C1 segment of cervical spinal cord (tissue), 14 donors: ENCODE measurements at regions not wholly inside any gene's neighbourhood (a gene's known extent, or its start where the extent isn't known, plus 50 kb on each side); places are given as distances from the start of the nearest gene placed in this dataset.
"Not testable (repeated sequence)": the region's sequence is repeated elsewhere in the genome, so short reads cannot be mapped to it uniquely, and the experiment has no call there.

Experiments
- DNase-seq, 14 donors: peaks; one replicate each; lab custom pipeline; 2025; lab: John Stamatoyannopoulos, UW

DNA sequence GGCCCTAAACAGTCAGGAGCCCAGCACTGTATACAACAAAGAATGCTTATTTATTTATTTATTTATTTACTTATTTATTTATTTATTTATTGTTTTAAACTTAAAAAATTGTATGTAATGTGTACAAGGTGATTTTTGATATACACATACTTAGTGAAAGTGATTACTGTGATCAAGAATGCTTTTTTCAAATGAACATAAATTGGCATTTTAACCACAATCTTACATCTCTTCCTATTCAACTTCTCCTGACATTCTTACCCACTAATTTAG is 776.6 kb downstream of the TSN start:
- DNase-seq = no peak

DNA sequence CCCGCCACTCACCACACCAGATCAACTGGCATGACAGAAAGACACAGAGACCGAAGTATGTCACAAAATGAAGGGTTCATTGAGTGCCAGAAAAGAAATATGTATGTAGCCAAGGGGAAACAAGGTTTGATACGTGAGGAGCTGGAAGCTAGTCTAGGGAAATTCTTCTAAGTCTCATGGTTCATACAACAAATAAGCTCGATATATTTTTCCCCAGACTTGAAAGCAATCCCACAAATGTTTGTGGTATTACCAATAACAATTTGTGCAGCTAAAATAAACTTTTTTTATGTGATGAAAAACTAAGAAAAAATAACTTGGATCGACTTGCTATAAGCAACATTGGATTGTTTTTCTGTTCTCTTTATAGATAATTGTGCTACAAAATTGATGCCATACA is 777.0 kb downstream of the TSN start:
- DNase-seq = no peak

DNA sequence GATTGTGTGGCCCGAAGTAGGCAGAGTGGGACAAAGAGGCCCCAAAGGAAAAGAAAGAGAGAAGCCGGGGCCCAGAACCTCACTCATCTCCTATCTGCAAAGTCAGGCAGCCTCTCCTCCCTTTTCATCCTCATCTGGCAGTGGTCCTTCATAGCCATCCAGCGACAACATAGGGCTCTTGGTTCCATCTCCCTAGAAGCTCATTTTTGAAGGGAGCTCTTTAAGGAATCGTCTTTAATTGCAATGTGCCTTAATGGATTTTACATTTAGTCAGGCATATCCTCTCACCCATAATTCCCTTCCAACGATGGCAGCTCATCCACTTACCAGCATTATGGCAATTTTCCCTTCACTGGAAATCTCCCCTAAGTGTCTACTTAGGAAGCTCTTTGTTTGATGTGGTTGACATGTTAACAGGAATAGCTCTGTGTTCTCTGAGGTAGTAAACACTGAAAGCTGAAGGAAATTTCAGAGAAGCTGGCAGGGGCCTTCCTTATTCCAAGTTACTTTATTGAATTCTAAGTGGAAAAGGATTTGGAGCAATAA is 780.6 kb downstream of the TSN start:
- DNase-seq = no peak

DNA sequence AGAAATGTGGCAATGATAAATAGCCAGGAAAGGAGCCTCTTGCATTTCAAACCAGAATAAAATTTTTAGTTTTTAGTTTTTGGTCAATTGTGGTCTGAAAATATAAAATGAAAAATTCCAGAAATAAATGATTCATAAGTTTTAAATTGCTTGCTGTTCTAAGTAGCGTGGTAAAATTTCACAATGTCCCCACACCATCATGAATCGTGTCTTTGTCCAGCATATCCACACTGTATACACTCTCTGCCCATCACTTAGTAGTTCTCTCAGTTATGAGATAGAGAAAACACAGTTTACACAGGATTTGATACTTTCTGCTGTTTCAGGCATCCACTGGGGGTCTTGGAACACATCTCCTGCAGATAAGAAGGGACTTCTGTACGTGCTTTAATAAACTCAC is 783.9 kb downstream of the TSN start:
- no peak for DNase-seq

DNA sequence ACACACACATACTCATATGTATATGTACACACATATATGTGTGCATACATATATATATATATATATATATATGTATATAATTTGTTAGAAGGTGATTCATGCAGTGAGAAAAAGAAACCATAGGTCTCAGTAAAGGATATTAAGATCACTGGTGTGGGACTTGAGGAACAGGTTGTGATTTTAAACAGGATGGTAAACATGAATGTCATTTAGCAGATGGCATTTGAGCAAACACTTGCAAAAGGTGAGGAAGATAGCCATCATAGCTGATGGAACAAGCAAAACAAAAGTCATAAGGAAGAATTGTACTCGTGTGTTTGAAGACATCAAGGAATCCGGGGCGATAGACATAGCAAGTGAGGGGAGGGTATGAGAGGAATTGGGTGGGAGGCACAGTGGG is 784.5 kb downstream of the TSN start:
- DNase-seq = no peak

DNA sequence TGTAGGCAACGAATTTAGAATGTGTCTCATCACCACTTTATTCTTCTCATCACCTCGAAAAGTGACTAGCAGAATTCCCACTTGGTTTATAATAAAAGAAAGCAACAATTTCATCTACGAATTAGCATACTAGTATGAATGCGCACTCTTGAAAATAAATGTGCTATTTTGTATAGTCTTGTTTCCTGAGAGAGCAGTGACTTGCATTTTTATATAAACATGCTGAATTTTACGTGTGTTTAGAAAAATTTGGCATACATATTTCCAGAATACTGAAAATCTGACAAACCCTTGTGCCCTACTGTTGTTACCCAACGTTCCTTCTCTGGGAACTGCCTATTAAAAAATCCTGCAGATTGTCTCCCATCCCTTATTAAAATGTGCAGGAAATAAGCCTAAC is 786.8 kb downstream of the TSN start:
- DNase-seq = no peak

DNA sequence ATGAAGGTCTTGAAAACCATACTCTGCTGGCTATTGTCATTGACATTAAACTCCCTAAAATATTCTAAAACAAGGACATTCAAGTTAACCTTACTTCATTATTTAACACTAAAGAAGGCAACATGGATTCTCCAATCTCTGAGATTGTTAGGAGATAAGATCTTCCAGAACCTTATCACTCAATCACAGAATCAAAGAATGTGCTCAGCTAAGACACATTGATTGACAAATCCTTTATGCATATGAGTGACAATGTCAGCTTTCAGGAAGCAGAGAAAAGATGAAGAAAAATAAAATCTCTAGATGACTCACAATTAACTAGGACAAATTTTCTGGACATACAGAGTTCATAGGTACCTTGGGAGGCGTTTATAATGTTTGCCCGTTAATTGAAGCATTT is 787.2 kb downstream of the TSN start:
- no peak for DNase-seq

DNA sequence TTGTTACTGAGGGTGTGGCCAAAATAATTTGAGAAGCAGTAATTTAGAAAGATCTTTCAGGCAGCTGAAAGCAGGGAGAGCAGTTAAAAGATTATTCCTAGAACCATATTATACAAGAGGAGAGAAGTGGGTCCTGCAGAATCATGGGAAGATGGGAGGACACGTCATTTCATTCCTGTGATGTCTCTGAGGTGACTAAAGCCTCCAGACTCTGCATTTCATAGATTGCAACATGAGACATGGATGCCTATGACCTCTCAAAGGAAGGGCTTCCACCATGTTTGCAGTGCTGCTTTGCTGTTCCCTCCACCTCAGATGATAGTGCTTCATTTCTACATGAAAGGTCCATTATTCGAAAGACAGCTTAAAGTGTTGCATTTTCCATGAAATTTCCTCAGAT is 788.4 kb downstream of the TSN start:
- DNase-seq = no peak

DNA sequence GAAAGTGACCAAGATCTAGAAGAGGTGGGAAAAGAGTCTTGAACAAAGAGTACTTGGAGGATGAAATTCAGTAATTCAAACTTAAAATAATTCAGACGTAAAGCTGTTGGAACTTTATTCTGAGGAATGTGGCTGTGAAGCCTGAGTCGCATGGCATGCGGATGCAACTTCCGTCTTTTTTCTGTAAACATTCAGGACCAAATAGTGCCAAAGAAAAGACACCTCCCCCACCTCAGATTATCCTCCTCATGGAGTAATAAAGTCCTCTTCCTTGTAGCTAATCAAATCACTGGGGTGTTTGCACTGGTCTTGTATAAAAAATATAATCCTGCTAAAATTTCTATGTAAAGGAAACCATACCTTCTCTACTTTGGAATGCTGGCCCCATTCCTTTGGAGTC is 790.4 kb downstream of the TSN start:
- no peak for DNase-seq

DNA sequence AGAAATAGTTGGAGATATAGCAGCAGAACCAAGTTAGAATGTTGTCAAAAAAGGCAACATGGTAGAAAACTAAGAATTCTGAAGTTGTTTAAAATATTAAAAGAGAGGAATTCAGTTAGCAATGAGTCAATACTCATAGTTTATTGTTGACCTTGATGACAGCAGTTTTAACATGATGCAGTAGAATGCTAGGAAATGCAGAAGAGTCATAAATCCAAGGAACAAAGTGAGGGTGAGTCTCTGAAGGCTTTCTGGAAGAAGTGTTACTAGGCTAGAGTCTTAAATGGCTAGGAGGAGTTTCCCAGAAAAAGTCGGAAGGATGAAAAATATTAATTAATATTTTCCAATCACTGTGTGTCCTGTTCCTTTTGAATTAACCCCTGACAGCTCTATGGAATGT is 807.3 kb downstream of the TSN start:
- no peak for DNase-seq

DNA sequence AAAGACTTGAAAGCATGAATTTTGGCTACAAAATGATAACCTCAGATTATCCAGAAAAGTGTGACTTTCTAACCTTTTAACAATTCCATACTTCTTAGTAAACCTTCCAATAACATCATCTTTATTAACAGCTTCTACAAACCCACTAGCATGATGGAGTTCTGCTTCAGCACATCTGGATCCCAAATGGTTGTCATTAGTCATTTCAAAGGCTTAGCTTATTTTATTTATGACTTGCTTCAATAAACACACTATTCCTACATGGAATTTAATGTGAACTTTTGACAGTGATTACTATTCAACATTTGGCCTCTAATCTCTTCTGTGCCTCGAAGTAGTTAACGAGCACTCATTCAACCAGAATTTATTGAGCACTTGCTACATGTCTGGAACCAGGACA is 808.3 kb downstream of the TSN start:
- DNase-seq = no peak

DNA sequence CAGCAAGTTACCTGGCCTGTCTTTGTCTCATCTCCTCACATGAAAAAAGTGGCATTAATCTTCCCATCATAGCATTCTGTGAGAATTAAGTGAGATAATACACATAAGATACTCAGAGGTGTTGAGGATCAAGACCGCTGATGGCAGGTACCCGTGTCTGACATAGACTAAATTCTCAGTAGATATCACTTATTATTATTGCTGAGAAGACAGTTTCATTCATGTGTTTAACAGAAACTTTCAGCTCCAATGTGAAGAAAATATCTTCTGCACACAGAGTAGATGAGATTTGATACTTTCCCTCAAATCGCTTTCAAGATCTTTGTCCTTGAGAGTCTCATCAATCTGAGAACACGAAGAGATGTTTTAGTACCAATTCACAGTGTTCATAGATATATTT is 809.4 kb downstream of the TSN start:
- DNase-seq = no peak

DNA sequence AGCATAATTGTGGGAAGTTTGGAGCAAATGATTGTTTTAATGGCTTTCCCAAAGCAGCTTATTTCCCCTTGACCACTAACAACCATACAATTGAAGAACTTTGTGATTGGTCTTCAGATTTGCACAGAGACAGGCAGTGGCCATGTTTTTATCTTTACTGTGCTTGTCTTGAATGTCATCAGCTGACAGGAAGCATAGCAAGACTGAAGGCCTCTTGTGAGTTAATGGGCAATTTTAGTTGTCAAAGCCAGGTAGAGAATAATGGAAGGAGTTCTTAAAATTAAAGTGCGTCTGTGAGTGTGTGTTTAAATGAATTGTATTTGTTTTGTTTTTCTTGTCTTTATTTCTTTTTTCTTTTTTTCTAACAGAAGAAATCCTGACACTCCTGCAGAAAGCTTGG is 809.9 kb downstream of the TSN start:
- no peak for DNase-seq

DNA sequence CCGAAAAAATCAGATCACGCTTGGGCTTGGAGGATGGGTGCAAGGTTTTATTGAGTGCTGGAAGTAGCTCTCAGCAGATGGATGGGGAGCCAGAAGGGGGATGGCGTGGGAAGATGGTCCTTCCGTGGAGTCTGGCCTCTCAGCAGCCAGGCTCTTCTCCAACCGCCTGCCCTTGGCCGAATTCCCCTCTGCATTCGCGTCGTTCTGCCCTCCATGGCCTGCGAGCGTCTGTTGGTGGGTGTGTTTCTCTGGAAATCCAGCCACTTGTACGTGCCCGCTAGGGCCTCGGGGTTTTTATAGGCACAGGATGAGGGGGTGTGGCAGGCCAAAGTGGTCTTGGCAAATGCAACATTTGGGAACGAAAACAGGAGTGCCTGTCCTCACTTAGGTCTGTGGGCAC is 815.2 kb downstream of the TSN start:
- no peak for DNase-seq

DNA sequence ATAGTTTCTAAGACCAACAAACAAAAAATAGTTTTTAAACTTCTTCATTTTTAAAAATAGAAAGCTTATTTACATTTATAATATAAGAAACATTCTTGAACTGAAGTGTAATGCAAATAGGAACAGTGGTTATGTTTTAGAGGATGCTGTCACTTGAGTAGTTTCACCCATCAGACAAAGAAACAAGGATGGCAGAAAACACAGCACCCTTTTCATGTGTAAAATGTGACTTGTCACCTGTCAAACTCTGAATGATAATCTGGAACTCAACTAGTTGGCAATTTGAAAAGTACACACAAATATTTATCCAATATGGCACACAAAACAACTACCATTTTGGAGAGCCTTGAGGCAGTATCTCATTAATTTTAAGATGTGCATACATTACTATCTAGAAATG is 816.0 kb downstream of the TSN start:
- DNase-seq = not testable (repeated sequence)

DNA sequence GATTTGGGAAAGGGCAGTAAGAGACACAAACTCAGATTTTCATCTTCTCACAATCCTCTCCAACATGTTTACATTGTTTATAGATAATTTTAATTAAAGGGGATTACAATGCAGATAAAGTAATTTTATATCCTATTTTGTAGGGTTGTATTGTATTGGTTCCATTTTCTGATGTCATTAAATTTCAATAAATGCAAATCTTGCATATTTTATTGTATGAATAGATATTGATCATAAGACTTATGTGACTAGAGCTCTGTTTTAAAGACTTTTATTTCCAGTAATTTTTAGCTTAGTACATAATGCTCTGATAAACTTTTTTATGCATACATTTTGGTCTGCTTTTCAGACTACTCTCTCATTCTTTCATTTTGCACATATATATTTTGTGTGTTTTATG is 819.6 kb downstream of the TSN start:
- no peak for DNase-seq

DNA sequence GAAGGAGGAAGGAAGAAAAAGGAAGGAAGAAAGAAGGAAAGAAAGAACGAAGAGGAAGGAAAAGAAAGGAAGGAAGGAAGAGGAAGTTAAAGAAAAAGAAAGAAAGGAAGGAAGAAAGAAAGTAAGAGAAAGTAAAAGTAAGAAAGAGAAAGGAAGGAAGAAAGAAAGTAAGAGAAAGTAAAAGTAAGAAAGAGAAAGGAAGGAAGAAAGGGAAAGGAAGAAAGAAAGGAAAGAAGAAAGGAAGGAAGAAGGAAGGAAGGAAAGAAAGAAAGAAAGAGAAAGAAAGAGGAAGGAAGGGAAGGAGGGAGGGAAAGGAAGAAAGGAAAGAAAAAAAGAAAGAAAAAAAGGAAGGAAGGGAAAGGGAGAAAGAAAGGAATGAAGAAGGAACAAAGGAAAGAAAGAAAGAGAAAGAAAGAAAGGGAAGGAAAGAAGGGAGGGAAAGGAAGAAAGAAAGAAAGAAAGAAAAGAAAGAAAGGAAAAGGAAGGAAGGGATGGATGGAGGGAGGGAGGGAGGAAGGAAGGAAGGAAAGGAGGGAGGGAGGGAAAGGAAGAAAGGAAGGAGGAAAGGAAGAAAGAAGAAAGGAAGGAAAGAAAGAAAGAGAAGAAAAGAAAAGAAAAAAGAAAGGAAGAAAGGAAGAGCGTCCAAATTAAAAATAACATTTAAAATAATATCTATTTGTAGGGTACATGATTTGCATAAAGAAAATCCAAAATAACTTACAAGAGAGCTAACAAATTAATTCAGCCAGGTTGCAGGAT is 827.9 kb downstream of the TSN start:
- DNase-seq = no peak

DNA sequence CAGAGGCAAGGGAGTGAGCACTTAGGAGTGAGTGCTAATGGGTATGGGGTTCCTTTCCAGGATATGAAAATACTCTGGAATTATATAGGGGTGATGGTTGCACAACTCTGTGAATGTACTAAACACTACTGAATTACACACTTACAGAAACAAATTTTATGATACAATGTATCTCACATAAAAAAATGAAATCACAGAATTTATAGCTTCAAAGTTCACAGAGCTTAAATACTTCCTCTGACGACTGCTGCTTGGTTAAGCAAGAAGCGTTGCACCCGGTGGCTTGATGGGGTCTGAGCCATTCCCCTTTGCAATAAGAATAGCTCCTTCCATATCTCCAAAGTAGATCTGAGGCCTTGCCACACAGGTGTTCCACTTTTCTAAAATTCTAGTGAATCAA is 835.1 kb downstream of the TSN start:
- DNase-seq = no peak

DNA sequence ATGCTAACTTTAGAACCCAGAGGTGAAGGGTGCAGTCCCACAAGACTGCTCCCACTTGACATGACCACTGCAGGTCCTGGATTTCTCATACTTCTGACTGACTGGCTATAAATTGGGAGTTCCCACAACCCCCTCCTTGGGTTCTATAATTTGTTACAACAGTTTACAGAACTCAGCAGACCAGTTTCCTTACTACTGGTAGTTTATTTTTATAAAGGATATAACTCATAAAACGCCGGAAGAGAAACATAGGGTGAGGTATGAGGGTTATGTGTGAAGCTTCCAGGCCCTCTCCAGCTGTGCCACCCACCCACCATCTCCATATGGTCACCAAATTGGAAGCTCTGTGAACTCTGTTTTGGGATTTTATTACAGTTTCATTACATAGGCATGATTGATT is 839.6 kb downstream of the TSN start:
- no peak for DNase-seq

DNA sequence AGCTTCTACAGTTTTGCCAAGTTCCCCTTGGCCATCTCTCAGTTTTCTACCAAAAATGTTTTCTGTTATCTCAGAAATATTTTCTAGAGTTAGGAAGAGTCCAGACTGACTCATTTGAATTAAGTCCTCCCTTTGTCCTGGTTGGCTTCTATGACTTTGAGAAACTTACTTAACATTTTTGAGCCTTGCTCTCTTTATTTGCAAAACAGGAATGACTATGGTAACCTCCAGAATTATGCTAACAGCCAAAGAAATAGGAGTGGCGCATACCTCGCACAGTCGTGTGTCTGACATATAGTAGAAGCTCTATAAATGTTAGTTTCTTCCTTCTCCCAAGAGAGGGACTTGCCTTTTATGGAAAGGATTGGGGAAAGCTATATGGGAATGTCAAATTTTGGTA is 841.1 kb downstream of the TSN start:
- no peak for DNase-seq

DNA sequence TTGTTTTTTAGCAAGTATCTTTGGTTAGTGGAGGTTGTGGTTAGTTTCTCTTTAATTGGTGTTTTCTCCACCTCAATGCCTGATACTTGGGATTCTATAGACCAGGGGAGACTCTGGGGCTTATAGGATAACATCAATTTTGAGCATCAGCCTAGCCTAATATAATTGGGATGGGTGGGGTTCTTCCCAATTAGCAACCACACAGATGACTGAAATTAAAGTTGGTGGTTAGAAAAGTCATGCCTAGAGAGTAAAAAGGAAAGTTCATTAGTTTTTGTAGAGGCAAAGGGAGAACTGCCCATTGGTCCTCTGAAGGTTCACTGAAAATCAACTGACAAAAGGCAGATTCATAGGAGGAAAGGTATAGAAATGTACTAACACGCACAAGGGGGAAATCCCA is 843.3 kb downstream of the TSN start:
- DNase-seq = no peak

DNA sequence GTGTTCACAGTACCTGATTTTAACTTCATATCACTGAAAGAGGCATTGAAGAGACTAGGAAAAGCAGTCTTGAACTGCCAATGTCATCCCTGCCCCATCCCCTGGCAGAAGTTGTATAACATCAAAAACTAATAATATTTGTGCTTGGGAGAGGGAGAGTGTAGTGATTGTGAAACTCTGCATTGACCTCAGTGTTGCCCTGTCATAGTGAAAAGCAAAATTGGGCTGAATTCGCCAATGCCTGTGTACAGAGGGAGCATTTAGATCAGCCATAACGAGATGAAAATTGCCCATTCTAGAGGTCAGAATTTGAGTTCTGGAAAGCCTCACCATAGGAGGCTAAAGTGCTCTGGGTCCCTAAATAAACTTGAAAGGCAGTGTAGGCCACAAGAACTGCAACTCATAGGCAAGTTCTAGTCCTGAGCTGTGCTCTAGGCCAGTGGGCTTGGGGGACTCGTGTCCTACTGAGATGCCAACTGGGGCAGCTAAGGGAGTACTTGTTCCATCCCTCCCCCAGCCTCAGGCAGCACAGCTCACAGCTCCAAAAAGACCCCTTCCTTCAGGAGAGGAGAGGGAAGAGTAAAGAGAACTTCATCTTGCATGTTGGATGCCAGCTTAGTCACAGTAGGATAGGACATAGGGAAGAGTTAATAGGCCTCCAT is 855.6 kb downstream of the TSN start:
- DNase-seq = no peak

DNA sequence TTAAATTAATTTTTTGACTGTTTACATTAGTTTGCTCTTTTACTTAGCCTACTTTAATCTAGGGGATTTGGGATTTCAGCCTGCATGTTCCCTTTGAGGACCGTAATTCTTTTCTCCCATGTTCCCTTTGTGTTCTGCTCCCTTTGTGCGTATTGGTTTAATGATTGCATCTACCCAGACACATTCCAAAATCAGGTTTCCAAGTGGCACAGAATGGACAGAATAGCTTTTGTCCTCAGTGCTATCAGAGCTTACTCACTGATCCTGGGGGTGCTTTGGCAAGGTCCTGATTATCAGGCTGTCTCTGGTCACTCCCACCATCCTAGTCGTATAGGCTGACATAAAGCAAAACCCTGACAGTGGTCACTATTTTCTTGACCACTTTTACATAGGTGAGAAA is 867.5 kb downstream of the TSN start:
- no peak for DNase-seq

DNA sequence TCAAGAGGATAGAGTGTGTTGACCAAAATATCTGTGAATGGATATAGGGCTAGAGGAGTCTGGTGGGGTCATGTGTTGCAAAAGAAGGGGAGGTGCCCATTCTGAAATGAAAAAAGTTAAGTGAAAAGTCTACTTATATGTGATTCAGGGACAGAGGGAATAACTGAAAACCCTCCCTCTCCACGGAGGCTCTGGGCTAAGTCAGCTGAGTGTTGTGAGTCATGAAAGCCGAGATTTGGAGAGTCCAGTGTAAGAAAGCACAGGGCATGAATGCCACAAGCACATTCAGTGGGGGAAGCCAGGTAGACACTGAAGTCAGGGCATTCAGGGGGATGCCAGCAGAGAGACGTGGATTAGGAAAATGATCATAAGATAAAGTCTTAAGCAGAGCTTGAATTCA is 871.9 kb downstream of the TSN start:
- no peak for DNase-seq
